ENCODE measurements at regions not wholly inside any gene's neighbourhood (a gene's known extent, or its start where the extent isn't known, plus 50 kb on each side); places are given as distances from the start of the nearest gene placed in this dataset.

GRCh38 chr14:101110729-101111619 lies 207.5 kb upstream of the RTL1 start:
- TF ChIP-seq TAF1 (IDR thresholded peaks at IDR 0.05; ENCODE audit: borderline replicate concordance, low read depth, low read length) (no peak), POLR2AphosphoS5 (IDR thresholded peaks at IDR 0.05; ENCODE audit: low read depth, low read length) (no peak), POLR2A (IDR thresholded peaks at IDR 0.05; ENCODE audit: low read depth, low read length) (no peak)

Measured in GM12892 (cell line).